NT2/D1 (cell line): ENCODE measurements at regions not wholly inside any gene's neighbourhood (a gene's known extent, or its start where the extent isn't known, plus 50 kb on each side); places are given as distances from the start of the nearest gene placed in this dataset.

Experiments
- DNase-seq: peaks from one replicate; pipeline ENCODE4 v3.0.0-alpha.2; 2011; ENCODE audit warnings: low read depth, low spot score
- H3K27me3 ChIP-seq: 2 replicates; pipeline ENCODE4 v1.6.0; 2011; ENCODE audit warnings: mild to moderate bottlenecking; ENCODE audit not compliant: insufficient read length, insufficient read depth
- H3K36me3 ChIP-seq: 2 replicates; pipeline ENCODE4 v1.6.1; 2011; ENCODE audit warnings: mild to moderate bottlenecking, low read length, mixed read lengths; ENCODE audit not compliant: insufficient read depth, insufficient read length
- H3K4me1 ChIP-seq: 2 replicates; pipeline ENCODE4 v1.5.1; 2011; ENCODE audit not compliant: insufficient read depth, insufficient read length
- H3K4me3 ChIP-seq: 2 replicates; pipeline ENCODE4 v1.5.1; 2011; ENCODE audit warnings: low read depth; ENCODE audit not compliant: insufficient read length
- H3K9ac ChIP-seq: 2 replicates; pipeline ENCODE4 v1.6.0; 2011; ENCODE audit warnings: low read depth; ENCODE audit not compliant: insufficient read length
- H3K9me3 ChIP-seq: 2 replicates; pipeline ENCODE4 v1.5.1; 2011; ENCODE audit warnings: mild to moderate bottlenecking, low read length; ENCODE audit not compliant: insufficient read depth
- SUZ12 ChIP-seq: IDR thresholded peaks from 2 replicates; pipeline ENCODE4 v1.6.1; 2011; ENCODE audit not compliant: insufficient read length, insufficient read depth; ENCODE audit errors: extremely low read depth
- YY1 ChIP-seq: IDR thresholded peaks from 2 replicates; pipeline ENCODE4 v1.6.1; 2011; ENCODE audit not compliant: insufficient read length, insufficient read depth
- ZNF274 ChIP-seq: IDR thresholded peaks from 2 replicates; pipeline ENCODE4 v1.6.1; 2011; ENCODE audit warnings: mild to moderate bottlenecking, low read depth, low read length

DNA sequence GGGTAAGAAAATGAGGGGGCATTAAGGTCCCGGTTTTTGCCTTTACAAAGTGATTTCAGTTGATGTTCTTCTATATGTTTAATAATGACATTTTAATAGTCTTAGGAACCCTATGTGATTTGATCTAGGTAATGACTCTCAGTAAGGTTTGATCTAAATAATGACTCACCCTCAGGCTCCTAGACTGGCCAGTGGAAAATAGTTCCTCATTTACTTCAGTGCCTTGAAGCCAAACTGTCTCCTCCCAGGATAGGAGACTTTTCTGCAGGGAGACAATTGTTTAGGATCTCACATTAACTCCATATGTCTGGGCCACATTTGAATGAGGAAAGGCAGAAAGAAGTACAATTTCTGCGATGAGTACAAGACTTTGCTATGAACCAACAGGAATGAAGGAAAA lies 1331.9 kb downstream of the XPNPEP1 start:
- TF ChIP-seq YY1 (no peak), ZNF274 (no peak), SUZ12 (no peak)
- H3K4me3 ChIP-seq = no peak overlapping the region
- H3K27me3 ChIP-seq = no peaks in the 10 kb centered on the region
- no peak overlapping the region for H3K9ac ChIP-seq
- DNase-seq = no peak
- H3K9me3 ChIP-seq = no peaks in the 10 kb centered on the region
- no peaks in the 10 kb centered on the region for H3K36me3 ChIP-seq
- H3K4me1 ChIP-seq = no peaks in the 10 kb centered on the region

DNA sequence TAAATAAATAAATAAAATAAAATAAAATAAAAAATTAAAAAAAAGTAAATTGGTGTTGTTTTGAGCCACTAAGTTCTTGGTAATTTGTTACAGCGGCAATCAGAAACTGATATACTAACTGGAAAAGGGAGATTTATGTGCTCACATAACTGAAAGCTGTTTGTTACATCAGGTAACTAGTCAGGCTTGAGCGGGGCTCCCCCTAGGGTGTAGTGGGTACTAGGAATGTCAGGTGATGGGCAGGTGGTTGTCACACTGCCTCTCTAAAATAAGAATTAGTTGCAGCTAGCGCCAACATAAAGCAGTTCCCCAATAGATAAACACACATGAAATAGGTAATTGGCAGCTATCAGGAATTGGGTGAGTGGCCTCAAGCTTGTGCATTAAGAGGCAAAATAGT lies 1336.9 kb downstream of the XPNPEP1 start:
- DNase-seq = no peak
- no peak overlapping the region for H3K4me3 ChIP-seq

DNA sequence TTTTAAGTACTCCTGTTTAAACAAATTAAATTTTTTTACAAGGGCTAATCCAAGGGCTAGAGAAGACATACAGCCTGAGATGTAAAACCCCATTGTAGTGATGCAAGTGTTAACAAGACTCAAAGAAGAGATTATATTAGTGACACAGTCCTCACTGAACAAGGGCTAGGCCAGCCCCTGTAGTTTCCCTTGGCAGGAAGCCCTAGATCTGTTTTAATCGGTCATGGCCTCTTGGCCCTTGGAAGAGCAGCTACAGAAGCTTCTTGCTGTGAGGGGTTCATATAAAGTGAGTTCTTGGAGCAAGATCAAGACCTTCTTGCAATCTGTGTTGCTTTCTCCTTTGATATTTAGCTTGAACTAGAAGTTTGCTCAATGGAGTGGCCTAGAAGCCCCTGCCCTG lies 1339.4 kb downstream of the XPNPEP1 start:
- TF ChIP-seq SUZ12 (no peak), ZNF274 (no peak), YY1 (no peak)
- Histone ChIP-seq H3K4me1 (no peaks in the 10 kb centered on the region), H3K4me3 (no peak overlapping the region), H3K27me3 (no peaks in the 10 kb centered on the region), H3K9me3 (no peaks in the 10 kb centered on the region), H3K9ac (no peak overlapping the region), H3K36me3 (no peaks in the 10 kb centered on the region)
- DNase-seq = no peak

More for the DNA sequence above, 1336.9 kb downstream of the XPNPEP1 start:
- TF ChIP-seq YY1 (no peak), ZNF274 (no peak), SUZ12 (no peak)
- Histone ChIP-seq H3K4me1 (no peaks in the 10 kb centered on the region), H3K27me3 (no peaks in the 10 kb centered on the region), H3K9ac (no peak overlapping the region), H3K9me3 (no peaks in the 10 kb centered on the region), H3K36me3 (no peaks in the 10 kb centered on the region)

DNA sequence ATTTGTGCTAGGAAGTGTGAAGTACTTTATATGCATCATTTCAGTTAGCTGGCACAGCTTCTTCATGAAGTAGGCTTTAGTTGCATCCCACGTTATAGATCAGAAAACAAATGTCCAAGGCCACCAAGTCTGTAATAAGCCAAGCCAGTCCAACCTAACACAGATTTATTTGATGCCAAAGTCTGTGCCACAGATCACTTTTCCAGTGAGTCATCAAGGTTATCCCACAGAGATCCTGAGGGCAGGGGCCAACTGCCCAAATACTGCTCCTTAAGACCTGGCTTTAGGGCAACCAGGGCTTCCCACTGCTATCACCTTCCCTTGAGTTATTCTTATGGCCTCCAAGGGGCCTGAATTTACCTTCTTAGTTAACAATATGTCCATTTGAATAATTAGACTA lies 1340.4 kb downstream of the XPNPEP1 start:
- no peaks in the 10 kb centered on the region for H3K9me3 ChIP-seq
- no peak for TF ChIP-seq YY1
- TF ChIP-seq ZNF274 = no peak
- no peak for TF ChIP-seq SUZ12
- H3K4me1 ChIP-seq = no peaks in the 10 kb centered on the region
- no peak overlapping the region for H3K4me3 ChIP-seq
- H3K9ac ChIP-seq = no peak overlapping the region
- no peaks in the 10 kb centered on the region for H3K27me3 ChIP-seq
- DNase-seq = no peak
- no peaks in the 10 kb centered on the region for H3K36me3 ChIP-seq

DNA sequence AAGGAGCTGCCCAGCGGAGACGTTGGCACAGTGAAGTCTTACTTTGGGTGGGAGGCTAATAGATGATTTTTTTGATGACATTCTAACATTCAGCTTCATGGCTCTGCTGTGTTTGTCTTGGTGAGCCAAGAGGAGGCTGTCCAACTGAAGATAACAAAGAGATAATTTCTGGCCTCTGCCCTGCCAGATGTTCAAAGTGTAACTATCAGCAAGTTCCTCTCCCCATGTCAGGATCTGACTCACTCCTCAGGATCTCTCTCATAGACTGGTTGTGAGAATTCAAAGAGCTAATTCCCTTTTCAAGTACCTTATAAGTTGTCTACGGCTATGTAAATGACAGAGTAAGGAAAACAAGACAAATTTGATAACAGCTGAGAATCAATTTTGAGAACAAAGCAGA lies 1340.9 kb downstream of the XPNPEP1 start:
- TF ChIP-seq YY1 (no peak), ZNF274 (no peak), SUZ12 (no peak)
- Histone ChIP-seq H3K9ac (no peak overlapping the region), H3K27me3 (no peaks in the 10 kb centered on the region), H3K36me3 (no peaks in the 10 kb centered on the region), H3K9me3 (no peaks in the 10 kb centered on the region), H3K4me1 (no peaks in the 10 kb centered on the region), H3K4me3 (no peak overlapping the region)
- DNase-seq = no peak

DNA sequence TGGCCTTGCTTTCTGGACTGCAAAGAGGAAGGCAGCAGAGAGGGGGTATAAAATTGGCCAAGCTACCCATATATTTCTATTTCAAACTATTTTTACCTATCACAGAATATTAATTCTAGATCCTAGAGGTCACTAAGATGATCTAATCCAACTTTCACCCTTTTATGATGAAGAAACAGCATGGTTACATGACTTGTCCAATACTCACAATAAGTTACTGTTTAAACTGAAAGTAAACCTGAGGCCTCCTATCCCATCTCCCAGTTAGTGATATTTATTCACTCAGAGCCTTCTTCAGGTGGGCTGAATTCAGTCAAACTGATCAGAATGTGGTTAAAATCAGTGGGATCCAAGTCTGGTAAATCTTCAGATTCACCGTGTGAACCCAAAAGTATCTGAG lies 1345.1 kb downstream of the XPNPEP1 start:
- no peaks in the 10 kb centered on the region for H3K27me3 ChIP-seq
- no peak for TF ChIP-seq YY1
- TF ChIP-seq SUZ12 = no peak
- no peak for TF ChIP-seq ZNF274
- no peak overlapping the region for H3K4me3 ChIP-seq
- no peaks in the 10 kb centered on the region for H3K36me3 ChIP-seq
- no peaks in the 10 kb centered on the region for H3K9me3 ChIP-seq
- DNase-seq = no peak
- H3K4me1 ChIP-seq = no peaks in the 10 kb centered on the region
- no peak overlapping the region for H3K9ac ChIP-seq

DNA sequence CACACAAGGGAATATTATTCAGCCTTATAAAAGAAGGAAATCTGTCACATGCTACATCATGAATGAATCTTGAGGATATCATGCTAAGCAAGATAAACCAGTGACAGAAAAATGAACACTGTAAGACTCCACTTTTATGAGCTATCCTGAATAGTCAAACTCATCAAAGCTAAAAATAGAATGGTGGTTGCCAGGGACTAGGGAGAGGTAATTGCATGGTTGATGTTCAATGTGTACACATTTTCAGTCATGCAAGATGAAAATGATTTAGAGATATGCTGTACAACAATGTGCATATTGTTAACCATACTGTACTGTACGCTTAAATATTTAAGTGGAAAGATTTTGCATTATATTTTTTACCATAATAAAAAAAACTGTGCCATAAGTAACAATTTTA lies 1349.1 kb downstream of the XPNPEP1 start:
- TF ChIP-seq SUZ12 = no peak
- no peak for TF ChIP-seq ZNF274
- no peak for TF ChIP-seq YY1
- DNase-seq = no peak

DNA sequence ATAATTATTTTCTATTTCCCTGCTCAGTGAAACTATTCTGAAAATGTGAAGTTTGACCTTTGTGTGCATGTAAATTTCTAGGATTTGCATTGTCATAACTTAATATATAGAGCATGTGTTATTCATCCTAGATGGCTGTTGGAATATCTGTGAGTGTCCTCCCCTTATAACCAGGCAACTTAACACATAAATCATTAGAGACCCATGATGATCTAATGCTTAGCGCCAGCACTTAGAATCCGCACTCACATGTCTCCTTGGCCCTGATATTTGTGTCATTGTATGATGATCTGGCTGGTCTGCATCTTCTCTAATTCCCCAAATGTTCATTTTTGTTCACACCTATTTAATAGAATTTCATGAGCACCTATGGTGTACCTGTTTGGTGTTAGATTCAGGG lies 1354.5 kb downstream of the XPNPEP1 start:
- DNase-seq = no peak
- no peaks in the 10 kb centered on the region for H3K27me3 ChIP-seq
- no peaks in the 10 kb centered on the region for H3K36me3 ChIP-seq
- H3K4me3 ChIP-seq = no peak overlapping the region
- H3K9me3 ChIP-seq = no peaks in the 10 kb centered on the region
- no peaks in the 10 kb centered on the region for H3K4me1 ChIP-seq
- no peak overlapping the region for H3K9ac ChIP-seq
- TF ChIP-seq SUZ12 (no peak), ZNF274 (no peak), YY1 (no peak)

More for the DNA sequence above, 1349.1 kb downstream of the XPNPEP1 start:
- Histone ChIP-seq H3K4me1 (no peaks in the 10 kb centered on the region), H3K27me3 (no peaks in the 10 kb centered on the region), H3K9me3 (no peaks in the 10 kb centered on the region), H3K4me3 (no peak overlapping the region), H3K36me3 (no peaks in the 10 kb centered on the region), H3K9ac (no peak overlapping the region)
